CD14-positive monocyte (primary cell): ENCODE measurements at regions not wholly inside any gene's neighbourhood (a gene's known extent, or its start where the extent isn't known, plus 50 kb on each side); places are given as distances from the start of the nearest gene placed in this dataset.

Experiments
- DNase-seq, 3 donors: peaks; one replicate each; pipeline ENCODE4 v3.0.0-alpha.2; 2011 to 2022
- H2AFZ ChIP-seq: 2 replicates; pipeline ENCODE4 v1.6.0; 2012; ENCODE audit warnings: mild to moderate bottlenecking, low read depth, low read length, inconsistent platforms; ENCODE audit not compliant: insufficient read depth, poor library complexity, severe bottlenecking
- H3K27ac ChIP-seq, 2 donors: 1 replicate in 1 of 2; 2 replicates in 1 of 2; pipeline ENCODE4 v1.5.1; 2012 to 2013; ENCODE audit warnings: low read length in 2 of 2, control low read depth in 1 of 2, inconsistent platforms in 1 of 2, low read depth in 1 of 2, mild to moderate bottlenecking in 1 of 2
- H3K27me3 ChIP-seq, 2 donors: one replicate each; pipeline versions ENCODE4 v1.6.0 to v1.6.1; 2011 to 2013; ENCODE audit warnings: low read length in 2 of 2; ENCODE audit not compliant: control insufficient read depth in 2 of 2, insufficient read depth in 2 of 2
- H3K36me3 ChIP-seq, 2 donors: replicated peaks in 1 of 2; 1 replicate in 1 of 2; 2 replicates in 1 of 2; pipeline versions ENCODE4 v1.5.1 to v1.6.1; 2012 to 2013; ENCODE audit warnings: low read length in 2 of 2, control low read depth in 1 of 2, inconsistent platforms in 1 of 2, mild to moderate bottlenecking in 1 of 2; ENCODE audit not compliant: insufficient read depth in 2 of 2, control insufficient read depth in 1 of 2
- H3K4me1 ChIP-seq, 2 donors: 1 replicate in 1 of 2; 2 replicates in 1 of 2; pipeline versions ENCODE4 v1.5.1 to v1.6.1; 2012 to 2013; ENCODE audit warnings: low read length in 2 of 2, control low read depth in 1 of 2, inconsistent platforms in 1 of 2, mild to moderate bottlenecking in 1 of 2, moderate library complexity in 1 of 2; ENCODE audit not compliant: insufficient read depth in 2 of 2, control insufficient read depth in 1 of 2
- H3K4me2 ChIP-seq: replicated peaks from 2 replicates; pipeline ENCODE3; 2012; ENCODE audit warnings: low read length, moderate library complexity, mild to moderate bottlenecking; ENCODE audit not compliant: poor library complexity, severe bottlenecking; ENCODE audit errors: extremely low read depth
- H3K4me3 ChIP-seq, 3 experiments: fragments of 200-600 bp in 1 of 3; sonication (generic) in 1 of 3; replicated peaks in 1 of 3; 1 replicate in 2 of 3; 2 replicates in 1 of 3; pipeline ENCODE4 v1.5.1; 2011 to 2013; ENCODE audit warnings: low read length in 3 of 3, mild to moderate bottlenecking in 3 of 3, control low read depth in 2 of 3, low read depth in 2 of 3, inconsistent platforms in 1 of 3, moderate library complexity in 1 of 3
- H3K79me2 ChIP-seq: 2 replicates; pipeline ENCODE4 v1.6.0; 2012; ENCODE audit warnings: mild to moderate bottlenecking, control low read depth, inconsistent platforms, low read length, moderate library complexity; ENCODE audit not compliant: insufficient read depth
- H3K9ac ChIP-seq: 2 replicates; pipeline ENCODE4 v1.6.0; 2017; ENCODE audit warnings: low read length, mild to moderate bottlenecking; ENCODE audit not compliant: insufficient read depth, poor library complexity, severe bottlenecking
- H3K9me3 ChIP-seq, 2 donors: replicated peaks in 1 of 2; 1 replicate in 1 of 2; 2 replicates in 1 of 2; pipeline versions ENCODE4 v1.5.1 to v1.6.1; 2012 to 2013; ENCODE audit warnings: low read length in 2 of 2, control low read depth in 1 of 2; ENCODE audit not compliant: control insufficient read depth in 1 of 2, insufficient read depth in 1 of 2
- H4K20me1 ChIP-seq: 2 replicates; pipeline ENCODE4 v1.6.0; 2012; ENCODE audit warnings: mild to moderate bottlenecking, low read length, control low read depth, moderate library complexity; ENCODE audit not compliant: insufficient read depth
- H3K27ac Mint-ChIP-seq, 7 donors: one replicate each; pipeline ENCODE4 v1.8.0; 2020; ENCODE audit warnings: mild to moderate bottlenecking in 7 of 7, mixed read lengths in 7 of 7, moderate library complexity in 6 of 7, inconsistent platforms in 2 of 7
- H3K27me3 Mint-ChIP-seq, 3 donors: one replicate each; pipeline ENCODE4 v1.8.0; 2021 to 2022; ENCODE audit warnings: low read depth in 3 of 3, mild to moderate bottlenecking in 3 of 3, mixed read lengths in 3 of 3, moderate library complexity in 3 of 3, inconsistent platforms in 1 of 3
- H3K36me3 Mint-ChIP-seq, 2 donors: one replicate each; pipeline ENCODE4 v1.8.0; 2020; ENCODE audit warnings: mixed read lengths in 2 of 2, inconsistent platforms in 1 of 2, mild to moderate bottlenecking in 1 of 2
- H3K4me1 Mint-ChIP-seq: one replicate; pipeline ENCODE4 v1.8.0; 2020; ENCODE audit warnings: mild to moderate bottlenecking, mixed read lengths
- H3K4me3 Mint-ChIP-seq, 2 donors: one replicate each; pipeline ENCODE4 v1.8.0; 2020; ENCODE audit warnings: mild to moderate bottlenecking in 2 of 2, mixed read lengths in 2 of 2, moderate library complexity in 1 of 2
- H3K9me3 Mint-ChIP-seq, 7 donors: one replicate each; pipeline ENCODE4 v1.8.0; 2020 to 2022; ENCODE audit warnings: mixed read lengths in 7 of 7, mild to moderate bottlenecking in 6 of 7, moderate library complexity in 6 of 7, inconsistent platforms in 2 of 7
- WGBS: methylation state at CpG from one replicate; pipeline ENCODE4 v1.1.5; 2013; ENCODE audit warnings: missing lambda C conversion rate; ENCODE audit not compliant: insufficient coverage; 5-methylcytosine and 5-hydroxymethylcytosine counted together
- intact Hi-C, 2 donors: fragments of 100-400 bp; cut with micrococcal nuclease; formaldehyde crosslinking; loops; one replicate each; pipeline versions ENCODE4 v1.15.0 to v1.15.1; 2023
- TF ChIP-seq, protein P1 (sequence below): fragments of 200-600 bp; IDR thresholded peaks from one replicate; pipeline ENCODE4 v1.8.0; 2022; ENCODE audit warnings: antibody characterized with exemption, mild to moderate bottlenecking

DNA sequence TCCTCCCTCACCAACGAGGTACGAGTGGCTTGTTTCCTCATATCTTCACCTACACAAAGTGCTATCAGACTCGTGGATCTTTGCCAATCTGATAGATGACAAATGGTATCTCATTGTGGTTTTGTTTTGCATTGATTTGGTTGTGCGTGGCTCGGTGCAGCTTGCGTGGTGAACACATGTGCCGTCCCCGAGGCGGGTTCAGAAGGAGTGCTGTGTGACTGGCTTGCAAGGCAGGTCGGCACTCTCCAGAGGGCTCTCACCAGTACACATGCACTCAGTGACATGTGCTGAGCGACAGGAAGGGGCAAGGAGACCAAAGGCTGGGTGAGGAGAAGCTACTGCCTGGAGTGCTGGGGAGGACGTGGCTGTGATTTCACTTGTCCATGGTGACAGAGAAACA, 95.3 kb upstream of the PITX1 start:
- peaks cover 39 to 42% of the 10 kb centered on the region in 2 donors for H3K4me1 ChIP-seq
- no peak overlapping the region for H3K4me2 ChIP-seq
- H3K27me3 Mint-ChIP-seq = peaks cover 9 to 27% (median 17%) of the 10 kb centered on the region in 3 donors
- no peak for DNase-seq
- H3K36me3 ChIP-seq = no peaks in the 10 kb centered on the region
- 66% methylated on average over 9 of the region's 12 CpGs for WGBS
- H2AFZ ChIP-seq = no peak overlapping the region
- peaks cover 33% of the 10 kb centered on the region for H3K4me1 Mint-ChIP-seq
- no peaks in the 10 kb centered on the region for H3K27me3 ChIP-seq
- H3K9me3 ChIP-seq = no peaks in the 10 kb centered on the region
- H3K4me3 Mint-ChIP-seq = no peak overlapping the region
- H3K9ac ChIP-seq = no peak overlapping the region
- no peaks in the 10 kb centered on the region for H3K36me3 Mint-ChIP-seq
- TF ChIP-seq, protein P1, sequence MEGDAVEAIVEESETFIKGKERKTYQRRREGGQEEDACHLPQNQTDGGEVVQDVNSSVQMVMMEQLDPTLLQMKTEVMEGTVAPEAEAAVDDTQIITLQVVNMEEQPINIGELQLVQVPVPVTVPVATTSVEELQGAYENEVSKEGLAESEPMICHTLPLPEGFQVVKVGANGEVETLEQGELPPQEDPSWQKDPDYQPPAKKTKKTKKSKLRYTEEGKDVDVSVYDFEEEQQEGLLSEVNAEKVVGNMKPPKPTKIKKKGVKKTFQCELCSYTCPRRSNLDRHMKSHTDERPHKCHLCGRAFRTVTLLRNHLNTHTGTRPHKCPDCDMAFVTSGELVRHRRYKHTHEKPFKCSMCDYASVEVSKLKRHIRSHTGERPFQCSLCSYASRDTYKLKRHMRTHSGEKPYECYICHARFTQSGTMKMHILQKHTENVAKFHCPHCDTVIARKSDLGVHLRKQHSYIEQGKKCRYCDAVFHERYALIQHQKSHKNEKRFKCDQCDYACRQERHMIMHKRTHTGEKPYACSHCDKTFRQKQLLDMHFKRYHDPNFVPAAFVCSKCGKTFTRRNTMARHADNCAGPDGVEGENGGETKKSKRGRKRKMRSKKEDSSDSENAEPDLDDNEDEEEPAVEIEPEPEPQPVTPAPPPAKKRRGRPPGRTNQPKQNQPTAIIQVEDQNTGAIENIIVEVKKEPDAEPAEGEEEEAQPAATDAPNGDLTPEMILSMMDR = no peak
- no peaks in the 10 kb centered on the region for H3K9me3 Mint-ChIP-seq
- H3K27ac ChIP-seq = no peak overlapping the region
- H3K79me2 ChIP-seq = no peaks in the 10 kb centered on the region
- H3K27ac Mint-ChIP-seq = no peak overlapping the region
- H3K4me3 ChIP-seq = no peak overlapping the region
- H4K20me1 ChIP-seq = no peaks in the 10 kb centered on the region
- intact Hi-C loops = no loop called here

DNA sequence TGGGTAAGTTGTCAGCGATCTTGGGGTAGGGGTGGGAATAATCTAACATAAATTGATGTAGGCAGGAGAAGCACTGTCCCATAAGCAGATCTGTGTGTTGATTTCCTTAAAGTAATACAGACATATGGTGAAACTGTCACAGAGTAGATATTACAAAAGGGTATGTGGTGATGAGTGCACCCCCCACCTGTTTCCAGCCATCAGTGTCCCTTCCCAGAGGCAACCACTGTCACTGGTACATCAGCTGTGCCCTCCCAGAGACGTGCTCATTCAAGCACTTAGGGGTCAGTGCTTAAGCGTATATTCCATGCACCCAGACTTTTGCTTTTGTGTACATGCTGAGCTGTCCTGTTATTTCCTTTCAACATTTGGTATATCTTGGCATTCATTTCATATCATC, 94.3 kb upstream of the PITX1 start:
- H3K4me3 Mint-ChIP-seq = no peak overlapping the region
- no peaks in the 10 kb centered on the region for H4K20me1 ChIP-seq
- no peak overlapping the region for H3K9ac ChIP-seq
- peaks cover 9 to 24% (median 15%) of the 10 kb centered on the region in 3 donors for H3K27me3 Mint-ChIP-seq
- H3K79me2 ChIP-seq = no peaks in the 10 kb centered on the region
- no peaks in the 10 kb centered on the region for H3K36me3 ChIP-seq
- no peak overlapping the region for H3K4me3 ChIP-seq
- DNase-seq = no peak
- intact Hi-C loops = no loop called here
- H3K9me3 ChIP-seq = no peaks in the 10 kb centered on the region
- H3K4me1 Mint-ChIP-seq = peaks cover 26% of the 10 kb centered on the region
- H2AFZ ChIP-seq = no peak overlapping the region
- H3K4me2 ChIP-seq = no peak overlapping the region
- no peak overlapping the region for H3K27ac ChIP-seq
- no peaks in the 10 kb centered on the region for H3K9me3 Mint-ChIP-seq
- 94% methylated on average over 2 of the region's 3 CpGs for WGBS
- TF ChIP-seq, protein P1 = no peak
- H3K4me1 ChIP-seq = peaks cover 30 to 32% of the 10 kb centered on the region in 2 donors
- no peaks in the 10 kb centered on the region for H3K27me3 ChIP-seq
- no peak overlapping the region for H3K27ac Mint-ChIP-seq
- H3K36me3 Mint-ChIP-seq = no peaks in the 10 kb centered on the region
